SK-N-SH treated with all-trans-retinoic acid at 6 μM for 48 hours (cell line): ENCODE measurements at regions not wholly inside any gene's neighbourhood (a gene's known extent, or its start where the extent isn't known, plus 50 kb on each side); places are given as distances from the start of the nearest gene placed in this dataset.

ENCODE experiments used
- ATAC-seq: fragments of 200-7000 bp; cut with Tn5 transposase; 3 replicates; pipeline ENCODE4 v1.9.1; 2020; ENCODE audit warnings: mild to moderate bottlenecking, moderate library complexity
- ARNTL ChIP-seq: fragments of 450-650 bp; formaldehyde crosslinking; IDR thresholded peaks from 2 replicates; pipeline ENCODE4 v1.5.0; 2020; ENCODE audit warnings: low read depth, mild to moderate bottlenecking, moderate library complexity, borderline replicate concordance
- BACH2 ChIP-seq: fragments of 250-450 bp; sonication (Bioruptor Pico); IDR thresholded peaks from 2 replicates; pipeline ENCODE4 v1.9.0; 2021; ENCODE audit warnings: mild to moderate bottlenecking, borderline replicate concordance
- CREB5 ChIP-seq: fragments of 250-450 bp; sonication (Bioruptor Pico); IDR thresholded peaks from 2 replicates; pipeline ENCODE4 v1.5.1; 2020; ENCODE audit warnings: low read depth, mild to moderate bottlenecking, moderate library complexity
- CSDC2 ChIP-seq: fragments of 250-450 bp; sonication (Bioruptor Pico); IDR thresholded peaks from 2 replicates; pipeline ENCODE4 v1.5.0; 2020; ENCODE audit warnings: mild to moderate bottlenecking, moderate library complexity
- CSRNP3 ChIP-seq: fragments of 250-450 bp; sonication (Bioruptor Pico); IDR thresholded peaks from 2 replicates; pipeline ENCODE4 v1.5.1; 2021; ENCODE audit warnings: mild to moderate bottlenecking, moderate library complexity
- GLIS3 ChIP-seq: fragments of 250-450 bp; sonication (Bioruptor Pico); IDR thresholded peaks from 2 replicates; pipeline ENCODE4 v1.5.0; 2020; ENCODE audit warnings: mild to moderate bottlenecking, moderate library complexity
- ISL1 ChIP-seq: fragments of 250-450 bp; sonication (Bioruptor Pico); IDR thresholded peaks from 2 replicates; pipeline ENCODE4 v2.1.2; 2022; ENCODE audit warnings: mild to moderate bottlenecking, moderate library complexity
- OSR1 ChIP-seq: fragments of 250-450 bp; sonication (Bioruptor Pico); IDR thresholded peaks from 2 replicates; pipeline ENCODE4 v1.8.0; 2022; ENCODE audit warnings: moderate library complexity, mild to moderate bottlenecking, inconsistent platforms
- PATZ1 ChIP-seq: fragments of 250-450 bp; sonication (Bioruptor Pico); IDR thresholded peaks from 2 replicates; pipeline ENCODE4 v1.8.0; 2020; ENCODE audit warnings: mild to moderate bottlenecking, moderate library complexity, borderline replicate concordance
- PPARA ChIP-seq: fragments of 250-450 bp; sonication (Bioruptor Pico); IDR thresholded peaks from 2 replicates; pipeline ENCODE4 v1.5.0; 2020; ENCODE audit warnings: mild to moderate bottlenecking, borderline replicate concordance
- RARB ChIP-seq: fragments of 250-450 bp; sonication (Bioruptor Pico); IDR thresholded peaks from 2 replicates; pipeline ENCODE4 v1.8.0; 2021; ENCODE audit warnings: mild to moderate bottlenecking, moderate library complexity
- SNAI2 ChIP-seq: fragments of 250-450 bp; sonication (Bioruptor Pico); IDR thresholded peaks from 2 replicates; pipeline ENCODE4 v1.5.0; 2020; ENCODE audit warnings: mild to moderate bottlenecking, moderate library complexity
- TCF4 ChIP-seq: fragments of 250-450 bp; sonication (Bioruptor Pico); IDR thresholded peaks from 2 replicates; pipeline ENCODE4 v1.8.0; 2021; ENCODE audit warnings: mild to moderate bottlenecking, moderate library complexity, borderline replicate concordance
- TOX ChIP-seq: fragments of 250-450 bp; sonication (Bioruptor Pico); IDR thresholded peaks from 2 replicates; pipeline ENCODE4 v1.8.0; 2021; ENCODE audit warnings: mild to moderate bottlenecking, moderate library complexity, borderline replicate concordance
- TSHZ2 ChIP-seq: fragments of 250-450 bp; sonication (Bioruptor Pico); IDR thresholded peaks from 2 replicates; pipeline ENCODE4 v1.5.0; 2020; ENCODE audit warnings: mild to moderate bottlenecking, moderate library complexity
- ZFP30 ChIP-seq: fragments of 450-650 bp; formaldehyde crosslinking; IDR thresholded peaks from 2 replicates; pipeline ENCODE4 v1.5.0; 2022; ENCODE audit warnings: mild to moderate bottlenecking, moderate library complexity
- ZNF565 ChIP-seq: fragments of 450-650 bp; formaldehyde crosslinking; conservative IDR thresholded peaks from 2 replicates; pipeline ENCODE4 v1.5.0; 2020; ENCODE audit warnings: low read depth, mild to moderate bottlenecking, moderate library complexity
- ZNF8 ChIP-seq: fragments of 450-650 bp; formaldehyde crosslinking; IDR thresholded peaks from 2 replicates; pipeline ENCODE4 v1.5.0; 2020; ENCODE audit warnings: mild to moderate bottlenecking, moderate library complexity

GRCh38 chr10:33057620-33058019, 99.6 kb upstream of the ITGB1 start:
- no peak for ATAC-seq
- TF ChIP-seq ZNF565 (CRISPR knock-in tag), result no peak
- no peak for TF ChIP-seq ZFP30
- no peak for TF ChIP-seq TCF4 (CRISPR knock-in tag)
- no peak for TF ChIP-seq TOX

GRCh38 chr10:33056828-33057596, 99.0 kb upstream of the ITGB1 start:
- ATAC-seq, result no peak
- no peak for TF ChIP-seq OSR1 (CRISPR knock-in tag)
- TF ChIP-seq ZNF8 (CRISPR knock-in tag), result no peak
- TF ChIP-seq TOX, result no peak
- TF ChIP-seq ZNF565 (CRISPR knock-in tag), result no peak
- no peak for TF ChIP-seq RARB
- no peak for TF ChIP-seq PATZ1 (CRISPR knock-in tag)
- TF ChIP-seq GLIS3 (CRISPR knock-in tag), result no peak
- no peak for TF ChIP-seq ISL1 (CRISPR knock-in tag)
- TF ChIP-seq ARNTL (CRISPR knock-in tag), result no peak
- no peak for TF ChIP-seq TSHZ2 (CRISPR knock-in tag)
- TF ChIP-seq CSDC2, result no peak
- TF ChIP-seq CREB5 (CRISPR knock-in tag), result no peak
- no peak for TF ChIP-seq ZFP30

- no peak for TF ChIP-seq ARNTL (CRISPR knock-in tag)
- no peak for TF ChIP-seq SNAI2 (CRISPR knock-in tag)
- TF ChIP-seq CSRNP3, result no peak
- TF ChIP-seq TSHZ2 (CRISPR knock-in tag), result no peak
- TF ChIP-seq TCF4 (CRISPR knock-in tag), result no peak
- no peak for TF ChIP-seq PATZ1 (CRISPR knock-in tag)
- TF ChIP-seq CSDC2, result no peak
- TF ChIP-seq CREB5 (CRISPR knock-in tag), result no peak
- TF ChIP-seq GLIS3 (CRISPR knock-in tag), result no peak
- no peak for TF ChIP-seq BACH2 (CRISPR knock-in tag)
- TF ChIP-seq RARB, result no peak
- TF ChIP-seq ISL1 (CRISPR knock-in tag), result no peak
- no peak for TF ChIP-seq PPARA (CRISPR knock-in tag)
- no peak for ATAC-seq
Measured at GRCh38 chr10:33055625-33056024, 97.6 kb upstream of the ITGB1 start.
